ENCODE measurements at regions not wholly inside any gene's neighbourhood (a gene's known extent, or its start where the extent isn't known, plus 50 kb on each side); places are given as distances from the start of the nearest gene placed in this dataset.

DNA sequence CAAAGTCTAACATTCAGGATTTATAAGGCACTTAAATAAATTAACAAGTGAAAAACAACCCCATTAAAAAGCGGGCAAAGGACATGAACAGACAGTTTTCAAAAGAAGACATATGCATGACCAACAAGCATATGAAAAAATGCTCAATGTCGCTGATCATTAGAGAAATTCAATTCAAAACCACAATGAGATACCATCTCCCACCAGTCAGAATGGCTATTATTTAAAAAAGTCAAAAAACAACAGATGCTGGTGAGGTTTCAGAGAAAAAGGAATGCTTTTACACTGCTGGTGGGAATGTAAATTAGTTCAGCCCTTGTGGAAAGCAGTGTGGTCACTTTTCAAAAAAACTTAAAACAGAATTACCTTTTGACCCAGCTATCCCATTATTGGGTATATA lies 60.7 kb upstream of the BDKRB2 start:
- Histone ChIP-seq H3K4me1 (ENCODE audit: insufficient read depth) (peaks cover 5% of the 10 kb centered on the region), H3K9me2 (replicated peaks; ENCODE audit: insufficient read depth) (no peaks in the 10 kb centered on the region), H3K27me3 (no peaks in the 10 kb centered on the region), H2AFZ (no peak overlapping the region), H4K20me1 (ENCODE audit: insufficient read depth, poor library complexity, severe bottlenecking) (no peaks in the 10 kb centered on the region), H3K79me2 (no peaks in the 10 kb centered on the region), H3K4me2 (no peak overlapping the region), H3K9me3 (ENCODE audit: low read depth) (no peaks in the 10 kb centered on the region), H3K36me3 (replicated peaks; ENCODE audit: insufficient read depth, low read depth) (no peaks in the 10 kb centered on the region), H3K4me3 (no peak overlapping the region), H3K27ac (no peak overlapping the region)
- WGBS (ENCODE audit: low lambda C conversion rate, missing lambda C conversion rate): 96% methylated on average over 2 of the region's 2 CpGs
- no peak for TF ChIP-seq EZH2phosphoT487 (IDR thresholded peaks at IDR 0.05; ENCODE audit: low read depth, severe bottlenecking, unreplicated experiment)
- TF ChIP-seq, protein P1, sequence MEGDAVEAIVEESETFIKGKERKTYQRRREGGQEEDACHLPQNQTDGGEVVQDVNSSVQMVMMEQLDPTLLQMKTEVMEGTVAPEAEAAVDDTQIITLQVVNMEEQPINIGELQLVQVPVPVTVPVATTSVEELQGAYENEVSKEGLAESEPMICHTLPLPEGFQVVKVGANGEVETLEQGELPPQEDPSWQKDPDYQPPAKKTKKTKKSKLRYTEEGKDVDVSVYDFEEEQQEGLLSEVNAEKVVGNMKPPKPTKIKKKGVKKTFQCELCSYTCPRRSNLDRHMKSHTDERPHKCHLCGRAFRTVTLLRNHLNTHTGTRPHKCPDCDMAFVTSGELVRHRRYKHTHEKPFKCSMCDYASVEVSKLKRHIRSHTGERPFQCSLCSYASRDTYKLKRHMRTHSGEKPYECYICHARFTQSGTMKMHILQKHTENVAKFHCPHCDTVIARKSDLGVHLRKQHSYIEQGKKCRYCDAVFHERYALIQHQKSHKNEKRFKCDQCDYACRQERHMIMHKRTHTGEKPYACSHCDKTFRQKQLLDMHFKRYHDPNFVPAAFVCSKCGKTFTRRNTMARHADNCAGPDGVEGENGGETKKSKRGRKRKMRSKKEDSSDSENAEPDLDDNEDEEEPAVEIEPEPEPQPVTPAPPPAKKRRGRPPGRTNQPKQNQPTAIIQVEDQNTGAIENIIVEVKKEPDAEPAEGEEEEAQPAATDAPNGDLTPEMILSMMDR (IDR thresholded peaks at IDR 0.05; ENCODE audit: poor library complexity): no peak
- TF ChIP-seq EZH2 (IDR thresholded peaks at IDR 0.05; ENCODE audit: borderline replicate concordance): no peak
- no peak for DNase-seq (ENCODE audit: low spot score)

DNA sequence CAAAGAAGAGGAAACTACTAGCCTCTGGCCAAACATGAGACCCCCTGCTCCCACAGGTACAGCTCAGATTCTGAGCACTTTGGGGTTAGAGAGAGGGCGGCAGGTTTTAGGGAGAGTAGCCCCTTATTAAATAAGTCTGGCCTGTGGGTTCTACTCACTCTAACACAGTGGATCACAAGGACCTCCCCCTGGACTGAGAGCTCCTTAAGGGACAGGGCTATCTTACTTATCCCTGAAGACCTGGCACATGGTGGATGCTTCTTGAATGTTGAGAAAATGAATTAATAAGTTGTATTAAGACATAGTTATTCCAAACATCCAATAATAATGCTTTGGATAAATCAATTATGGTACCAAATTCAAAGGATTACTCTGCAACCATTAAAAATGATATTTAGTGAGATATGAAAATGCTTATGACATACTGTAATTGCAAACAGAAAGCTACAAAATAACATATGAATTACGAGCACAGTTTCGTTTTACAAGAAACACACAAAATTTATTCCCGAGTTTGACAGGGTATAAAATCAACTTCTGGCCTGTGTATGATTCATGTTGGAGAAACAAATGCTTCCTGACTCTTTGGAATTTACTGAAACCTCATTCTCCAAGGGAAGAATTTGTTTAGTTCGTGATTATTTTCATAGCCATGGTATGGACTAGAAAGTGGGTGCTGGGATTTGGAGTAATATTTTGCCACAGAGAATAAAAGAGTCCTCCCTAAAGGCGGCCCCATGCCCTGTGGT lies 59.3 kb upstream of the BDKRB2 start:
- no peak for TF ChIP-seq EZH2 (IDR thresholded peaks at IDR 0.05; ENCODE audit: borderline replicate concordance)
- no peak for TF ChIP-seq EZH2phosphoT487 (IDR thresholded peaks at IDR 0.05; ENCODE audit: low read depth, severe bottlenecking, unreplicated experiment)
- TF ChIP-seq, protein P1 (IDR thresholded peaks at IDR 0.05; ENCODE audit: poor library complexity): no peak
- no peaks in the 10 kb centered on the region for H3K9me3 ChIP-seq (ENCODE audit: low read depth)
- H3K36me3 ChIP-seq (replicated peaks; ENCODE audit: insufficient read depth, low read depth): no peaks in the 10 kb centered on the region
- no peak overlapping the region for H3K4me3 ChIP-seq
- H3K79me2 ChIP-seq: no peaks in the 10 kb centered on the region
- no peak for DNase-seq (ENCODE audit: low spot score)
- no peak overlapping the region for H3K4me2 ChIP-seq
- peaks cover 5% of the 10 kb centered on the region for H3K4me1 ChIP-seq (ENCODE audit: insufficient read depth)
- no peaks in the 10 kb centered on the region for H4K20me1 ChIP-seq (ENCODE audit: insufficient read depth, poor library complexity, severe bottlenecking)
- H2AFZ ChIP-seq: no peak overlapping the region
- no peaks in the 10 kb centered on the region for H3K27me3 ChIP-seq
- no peaks in the 10 kb centered on the region for H3K9me2 ChIP-seq (replicated peaks; ENCODE audit: insufficient read depth)
- 74% methylated on average over 6 of the region's 6 CpGs for WGBS (ENCODE audit: low lambda C conversion rate, missing lambda C conversion rate)
- peak overlapping the region; percentile 39 for H3K27ac ChIP-seq

DNA sequence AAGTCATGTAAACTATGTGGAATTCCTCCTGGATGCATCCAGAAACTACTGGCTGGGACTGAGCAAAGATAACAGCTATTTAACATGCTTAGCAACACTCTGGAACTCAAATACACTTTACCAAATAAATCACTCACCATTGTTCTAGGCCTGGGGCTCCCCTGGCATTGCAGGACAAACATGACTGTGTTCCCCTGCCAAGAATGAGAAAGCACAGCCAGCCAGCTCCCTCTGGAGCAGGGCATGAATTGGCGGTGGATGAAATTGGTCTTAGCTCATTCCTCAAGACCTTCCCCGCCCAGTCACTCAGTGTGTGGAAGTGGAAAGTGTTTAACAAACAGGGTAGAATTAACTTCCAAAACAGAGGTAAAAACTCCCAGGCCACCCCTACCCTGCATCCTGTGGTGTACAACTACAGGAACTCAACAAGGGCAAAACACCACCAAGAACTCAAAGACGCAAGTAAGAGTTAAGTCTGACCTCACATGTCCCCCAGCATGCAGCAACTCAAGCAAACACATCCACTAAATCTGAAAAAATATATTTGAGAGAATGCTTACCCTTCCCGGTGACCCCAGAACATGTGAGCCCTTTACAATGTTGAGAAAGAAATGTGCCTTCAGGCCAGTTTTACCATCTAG lies 58.4 kb upstream of the BDKRB2 start:
- H3K9me3 ChIP-seq (ENCODE audit: low read depth): no peaks in the 10 kb centered on the region
- TF ChIP-seq, protein P1 (IDR thresholded peaks at IDR 0.05; ENCODE audit: poor library complexity): no peak
- TF ChIP-seq EZH2 (IDR thresholded peaks at IDR 0.05; ENCODE audit: borderline replicate concordance): no peak
- TF ChIP-seq EZH2phosphoT487 (IDR thresholded peaks at IDR 0.05; ENCODE audit: low read depth, severe bottlenecking, unreplicated experiment): no peak
- no peak for DNase-seq (ENCODE audit: low spot score)
- no peaks in the 10 kb centered on the region for H3K36me3 ChIP-seq (replicated peaks; ENCODE audit: insufficient read depth, low read depth)
- H2AFZ ChIP-seq: no peak overlapping the region
- H3K79me2 ChIP-seq: no peaks in the 10 kb centered on the region
- WGBS (ENCODE audit: low lambda C conversion rate, missing lambda C conversion rate): 80% methylated on average over 4 of the region's 4 CpGs
- H3K27me3 ChIP-seq: no peaks in the 10 kb centered on the region
- peaks cover 5% of the 10 kb centered on the region for H3K4me1 ChIP-seq (ENCODE audit: insufficient read depth)
- H3K27ac ChIP-seq: peak overlapping the region; percentile 39
- H3K4me2 ChIP-seq: no peak overlapping the region
- no peaks in the 10 kb centered on the region for H3K9me2 ChIP-seq (replicated peaks; ENCODE audit: insufficient read depth)
- H3K4me3 ChIP-seq: no peak overlapping the region
- H4K20me1 ChIP-seq (ENCODE audit: insufficient read depth, poor library complexity, severe bottlenecking): no peaks in the 10 kb centered on the region

Measured in hepatocyte (in vitro differentiated cells).